ENCODE measurements at regions not wholly inside any gene's neighbourhood (a gene's known extent, or its start where the extent isn't known, plus 50 kb on each side); places are given as distances from the start of the nearest gene placed in this dataset.
"Not testable (repeated sequence)": the region's sequence is repeated elsewhere in the genome, so short reads cannot be mapped to it uniquely, and the experiment has no call there.

- DNase-seq = not testable (repeated sequence)
- peak; percentile 64 for ATAC-seq (ENCODE audit: low FRiP score)
- 31 to 34% methylated on average over 3 of the region's 3 CpGs for WGBS, 2 donors
Observed at GRCh38 chr3:112695377-112696108, 54.6 kb upstream of the CCDC80 start.

GRCh38 chr3:112694906-112695305, 54.0 kb upstream of the CCDC80 start:
- H3K27me3 ChIP-seq (ENCODE audit: control insufficient read depth in 1 of 2, insufficient read depth in 2 of 2, low read length in 1 of 2); H3K4me1 ChIP-seq (ENCODE audit: control insufficient read depth in 1 of 2, insufficient read depth in 2 of 2, low read length in 2 of 2); DNase-seq; H3K4me3 ChIP-seq (ENCODE audit: low read length in 2 of 2); H3K27ac ChIP-seq (ENCODE audit: low read depth in 1 of 2, low read length in 2 of 2); ATAC-seq (ENCODE audit: low FRiP score); H3K36me3 ChIP-seq (ENCODE audit: control insufficient read depth in 1 of 2, insufficient read depth in 2 of 2, low read length in 1 of 2); H3K9me3 ChIP-seq (ENCODE audit: control insufficient read depth, low read length): not testable (repeated sequence)
- WGBS, 2 donors = 97 to 98% methylated on average over 2 of the region's 2 CpGs
- intact Hi-C loops (cut with DNase I) = loop anchor here in 1 of 2 donors (5.0 kb wide), 1 partner anchor 48 kb away; no protein-coding TSS in a partner anchor

More at GRCh38 chr3:112695377-112696108, 54.6 kb upstream of the CCDC80 start:
- H3K4me3 ChIP-seq (ENCODE audit: low read length in 2 of 2); H3K27me3 ChIP-seq (ENCODE audit: control insufficient read depth in 1 of 2, insufficient read depth in 2 of 2, low read length in 1 of 2); H3K9me3 ChIP-seq (ENCODE audit: control insufficient read depth, low read length); H3K27ac ChIP-seq (ENCODE audit: low read depth in 1 of 2, low read length in 2 of 2); H3K36me3 ChIP-seq (ENCODE audit: control insufficient read depth in 1 of 2, insufficient read depth in 2 of 2, low read length in 1 of 2); H3K4me1 ChIP-seq (ENCODE audit: control insufficient read depth in 1 of 2, insufficient read depth in 2 of 2, low read length in 2 of 2): not testable (repeated sequence)
- intact Hi-C loops (cut with DNase I) = loop anchor here in 1 of 2 donors (5.0 kb wide), 1 partner anchor 48 kb away; no protein-coding TSS in a partner anchor

GRCh38 chr3:112693186-112693585, 52.2 kb upstream of the CCDC80 start:
- H3K36me3 ChIP-seq (ENCODE audit: control insufficient read depth in 1 of 2, insufficient read depth in 2 of 2, low read length in 1 of 2) = no peaks in the 10 kb centered on the region
- no peaks in the 10 kb centered on the region for H3K27me3 ChIP-seq (ENCODE audit: control insufficient read depth in 1 of 2, insufficient read depth in 2 of 2, low read length in 1 of 2)
- 93% methylated on average over 4 of the region's 4 CpGs for WGBS, 2 donors
- intact Hi-C loops (cut with DNase I) = no loop called here
- peaks cover 0 to 1% of the 10 kb centered on the region in 2 donors for H3K4me1 ChIP-seq (ENCODE audit: control insufficient read depth in 1 of 2, insufficient read depth in 2 of 2, low read length in 2 of 2)
- no peak for DNase-seq
- no peak overlapping the region for H3K27ac ChIP-seq (ENCODE audit: low read depth in 1 of 2, low read length in 2 of 2)
- H3K9me3 ChIP-seq (ENCODE audit: control insufficient read depth, low read length) = no peaks in the 10 kb centered on the region
- no peak overlapping the region for H3K4me3 ChIP-seq (ENCODE audit: low read length in 2 of 2)
- ATAC-seq (ENCODE audit: low FRiP score) = no peak

All from aorta (tissue), 5 donors.